ENCODE measurements at regions not wholly inside any gene's neighbourhood (a gene's known extent, or its start where the extent isn't known, plus 50 kb on each side); places are given as distances from the start of the nearest gene placed in this dataset.
A peak's percentile ranks its signal among the peaks of the same experiment; 100 is the strongest.

DNA sequence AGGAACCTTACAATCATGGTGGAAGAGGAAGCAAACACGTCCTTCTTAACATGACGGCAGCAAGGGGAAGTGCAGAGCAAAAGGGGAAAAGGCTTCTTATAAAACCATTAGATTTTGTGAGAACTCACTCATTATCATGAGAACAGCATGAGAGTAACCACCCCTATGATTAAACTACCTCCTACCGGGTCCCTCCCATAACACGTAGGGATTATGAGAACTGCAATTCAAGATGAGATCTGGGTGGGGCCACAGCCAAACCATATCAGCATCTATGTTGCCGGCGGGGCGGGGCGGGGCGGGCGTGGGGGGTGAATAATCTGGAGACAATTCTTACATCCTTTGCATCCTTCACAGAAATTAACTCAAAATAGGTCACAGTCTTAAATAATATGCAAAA lies 58.8 kb upstream of the GFPT2 start:
- no peak for DNase-seq (ENCODE audit: extremely low read depth in 1 of 11, low read depth in 9 of 11, low spot score in 4 of 11)

DNA sequence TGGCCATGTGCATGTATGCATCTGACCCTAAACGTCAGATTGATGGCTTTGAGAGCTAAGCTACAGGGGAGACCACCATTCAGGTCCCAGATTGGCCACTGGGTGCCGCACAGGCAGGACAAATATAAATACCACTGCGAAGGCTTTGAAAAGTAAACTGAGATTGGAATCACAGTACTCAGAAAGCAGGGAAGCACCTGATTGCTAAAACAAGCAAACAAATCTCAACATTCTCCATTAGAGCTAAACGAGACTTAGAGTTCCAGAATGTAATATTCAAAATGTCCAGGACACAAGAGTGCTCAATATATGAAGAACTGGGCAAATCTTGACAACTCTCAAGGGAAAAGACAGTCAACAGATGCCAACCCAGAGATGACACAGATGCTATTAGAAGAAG lies 61.0 kb upstream of the GFPT2 start:
- DNase-seq (ENCODE audit: extremely low read depth in 1 of 11, low read depth in 9 of 11, low spot score in 4 of 11) = no peak

DNA sequence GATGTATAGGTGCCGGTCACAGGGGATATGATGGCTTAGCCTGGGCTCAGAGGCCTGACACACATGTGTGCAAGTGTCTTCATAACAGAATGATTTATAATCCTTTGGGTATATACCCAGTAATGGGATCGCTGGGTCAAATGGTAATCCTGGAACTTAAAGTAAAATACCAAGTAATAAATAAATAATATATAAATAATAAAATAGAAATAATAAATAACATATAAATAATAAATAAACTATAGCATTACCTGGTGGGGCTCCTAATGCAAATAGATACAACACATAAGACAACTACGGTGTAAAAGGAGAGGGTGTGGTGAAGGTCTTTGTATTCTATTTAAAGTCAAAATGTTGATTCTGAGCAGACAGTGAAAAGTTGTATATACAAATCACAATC lies 68.5 kb upstream of the GFPT2 start:
- no peak for DNase-seq (ENCODE audit: extremely low read depth in 1 of 11, low read depth in 9 of 11, low spot score in 4 of 11)

DNA sequence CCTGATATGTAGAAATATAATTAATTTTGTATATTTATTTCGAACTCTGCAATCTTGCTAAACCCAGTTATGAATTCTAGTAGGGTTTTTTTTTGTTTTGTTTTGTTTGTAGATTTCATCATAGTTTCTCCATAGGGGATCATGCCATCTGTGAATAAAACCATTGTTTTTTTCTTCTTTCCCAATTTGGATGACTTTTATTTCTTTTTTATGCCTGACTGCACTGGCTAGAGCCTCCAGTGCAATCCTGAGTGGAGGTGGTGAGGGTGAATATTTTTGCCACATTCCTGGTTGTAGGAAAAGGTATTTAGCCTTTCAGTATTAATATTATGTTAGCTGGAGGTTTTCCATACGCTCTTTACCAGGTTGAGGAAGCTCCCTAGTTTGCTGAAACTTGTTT lies 70.0 kb upstream of the GFPT2 start:
- no peak for DNase-seq (ENCODE audit: extremely low read depth in 1 of 11, low read depth in 9 of 11, low spot score in 4 of 11)

DNA sequence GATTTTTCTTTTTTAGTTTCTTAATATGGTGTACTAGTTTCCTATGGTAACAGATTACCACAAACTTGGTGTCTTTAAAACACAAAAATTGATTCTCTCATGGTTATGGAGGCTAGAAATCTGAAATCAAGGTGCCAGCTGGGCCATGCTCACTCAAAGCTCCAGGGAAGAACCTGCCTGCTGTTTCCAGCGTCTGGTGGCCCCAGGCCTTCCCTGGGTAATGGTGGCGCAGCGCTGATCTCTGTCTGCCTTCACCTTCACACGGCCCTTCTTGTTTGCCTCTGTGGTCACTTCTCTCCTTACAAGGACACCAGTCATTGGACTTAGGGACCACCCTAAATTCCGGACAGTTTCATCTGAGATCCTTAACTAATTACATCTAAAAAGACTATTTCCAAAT lies 70.5 kb upstream of the GFPT2 start:
- DNase-seq (ENCODE audit: extremely low read depth in 1 of 11, low read depth in 9 of 11, low spot score in 4 of 11) = no peak

DNA sequence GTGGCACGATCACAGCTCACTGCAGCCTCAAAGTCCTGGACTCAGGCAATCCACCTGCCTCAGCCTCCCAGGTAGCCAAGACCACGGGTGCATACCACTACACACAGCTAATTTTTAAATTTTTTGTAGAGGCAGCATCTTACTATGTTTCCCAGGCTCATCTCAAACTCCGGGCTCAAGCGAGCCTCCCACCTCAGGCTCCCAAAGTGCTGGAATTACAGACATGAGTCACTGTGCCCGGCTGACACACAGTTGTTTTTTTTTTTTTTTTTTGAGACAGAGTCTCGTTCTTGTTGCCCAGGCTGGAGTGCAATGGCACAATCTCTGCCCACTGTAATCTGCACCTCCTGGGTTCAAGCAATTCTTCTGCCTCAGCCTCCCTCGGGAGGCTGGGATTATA lies 70.1 kb upstream of the CNOT6 start:
- DNase-seq (ENCODE audit: extremely low read depth in 1 of 11, low read depth in 9 of 11, low spot score in 4 of 11) = no peak

DNA sequence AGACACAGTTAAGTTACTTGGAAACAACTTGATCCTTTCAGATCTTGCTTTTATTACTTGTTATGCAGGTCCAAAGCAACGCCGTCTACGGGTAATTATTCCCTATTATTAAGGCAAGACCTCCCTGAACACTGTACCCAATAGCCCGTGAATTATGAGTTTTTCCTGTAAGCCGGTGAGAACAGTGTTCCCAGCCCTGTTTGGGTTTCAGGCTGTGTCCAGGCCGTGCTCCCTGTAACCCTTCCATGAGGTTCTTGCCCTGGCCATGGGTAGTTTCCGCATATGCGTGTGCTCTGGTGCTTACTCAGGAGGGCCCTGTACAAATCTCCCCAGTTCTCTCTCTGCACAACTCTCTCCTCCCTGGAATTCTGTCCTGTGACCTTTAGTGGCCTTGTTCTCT lies 65.6 kb upstream of the CNOT6 start:
- peak in 2 of 11 donors; percentile 18 to 20 for DNase-seq (ENCODE audit: extremely low read depth in 1 of 11, low read depth in 9 of 11, low spot score in 4 of 11)

DNA sequence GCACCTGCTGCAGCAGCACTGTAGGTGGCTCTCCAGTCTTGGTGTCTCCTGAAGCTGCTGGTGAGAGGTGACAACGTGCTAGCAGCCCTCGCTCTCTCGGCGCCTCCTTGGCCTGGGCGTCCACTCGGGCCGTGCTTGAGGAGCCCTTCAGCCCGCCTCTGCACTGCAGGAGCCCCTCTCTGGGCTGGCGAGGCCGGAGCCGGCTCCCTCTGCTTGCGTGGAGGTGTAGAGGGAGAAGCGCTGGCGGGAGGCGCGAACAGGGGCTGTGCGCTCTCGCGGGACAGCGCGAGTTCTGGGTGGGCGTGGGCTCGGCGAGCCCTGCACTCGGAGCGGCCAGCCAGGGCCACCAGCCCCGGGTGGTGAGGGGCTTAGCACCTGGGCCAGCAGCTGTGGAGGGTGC lies 62.2 kb upstream of the CNOT6 start:
- no peak for DNase-seq (ENCODE audit: extremely low read depth in 1 of 11, low read depth in 9 of 11, low spot score in 4 of 11)

DNA sequence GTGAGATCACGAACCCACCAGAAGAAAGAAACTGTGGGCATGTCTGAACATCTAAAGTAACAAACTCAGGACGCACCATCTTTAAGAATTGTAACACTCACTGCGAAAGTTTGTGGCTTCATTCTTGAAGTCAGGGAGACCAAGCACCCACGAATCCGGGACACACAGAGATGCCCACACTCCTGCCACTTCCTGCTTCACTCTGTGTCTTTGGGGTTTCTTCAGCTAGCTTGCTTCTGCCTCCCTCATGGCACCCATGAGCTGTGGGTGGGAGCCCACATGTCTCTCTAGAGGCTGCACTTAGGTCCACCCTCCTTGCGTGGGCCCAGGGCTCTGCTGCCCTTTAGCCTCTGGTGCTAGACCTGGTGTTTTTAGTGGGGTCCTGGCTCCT lies 61.2 kb upstream of the CNOT6 start:
- no peak for DNase-seq (ENCODE audit: extremely low read depth in 1 of 11, low read depth in 9 of 11, low spot score in 4 of 11)

DNA sequence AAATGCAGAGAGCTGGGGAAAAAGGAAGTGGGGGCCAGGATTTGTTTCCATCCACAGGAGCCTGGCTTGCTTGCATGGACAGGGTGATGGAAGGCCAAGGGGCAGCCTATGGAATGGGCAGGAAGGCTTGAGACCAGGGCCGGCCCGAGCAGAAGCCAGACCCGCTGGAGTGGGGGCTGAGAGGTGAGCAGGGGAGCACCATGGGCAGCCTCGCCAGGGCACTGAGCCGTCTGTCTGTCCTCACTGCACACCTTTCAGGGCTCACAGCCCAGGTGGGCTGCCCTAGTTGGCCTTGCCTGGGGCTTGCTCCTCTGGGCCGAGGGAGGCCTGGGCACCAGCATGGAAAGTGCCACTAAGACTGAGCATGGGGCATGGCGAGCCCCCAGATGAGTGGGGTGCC lies 58.6 kb upstream of the CNOT6 start:
- DNase-seq (ENCODE audit: extremely low read depth in 1 of 11, low read depth in 9 of 11, low spot score in 4 of 11) = no peak

DNA sequence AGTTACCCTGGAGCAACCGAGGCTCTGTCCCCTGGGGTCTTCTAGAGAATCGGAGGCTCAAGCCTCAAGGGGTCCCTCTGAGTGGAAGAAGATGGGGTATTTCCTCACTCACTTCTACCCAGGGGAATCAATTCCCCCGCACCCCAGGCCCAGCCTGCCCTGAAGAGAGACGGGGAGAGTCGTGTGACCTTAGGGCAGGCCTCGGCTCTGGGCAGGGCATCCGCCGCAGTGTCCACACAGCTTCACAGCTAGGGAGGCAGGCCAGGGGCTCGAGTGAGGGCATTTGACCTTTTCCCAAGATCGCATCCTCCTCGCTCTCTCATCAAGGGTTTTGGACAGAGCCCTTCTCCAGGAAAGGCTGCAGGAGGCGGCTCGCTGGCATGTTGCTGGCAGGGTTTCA lies 57.9 kb upstream of the CNOT6 start:
- DNase-seq (ENCODE audit: extremely low read depth in 1 of 11, low read depth in 9 of 11, low spot score in 4 of 11) = no peak

DNA sequence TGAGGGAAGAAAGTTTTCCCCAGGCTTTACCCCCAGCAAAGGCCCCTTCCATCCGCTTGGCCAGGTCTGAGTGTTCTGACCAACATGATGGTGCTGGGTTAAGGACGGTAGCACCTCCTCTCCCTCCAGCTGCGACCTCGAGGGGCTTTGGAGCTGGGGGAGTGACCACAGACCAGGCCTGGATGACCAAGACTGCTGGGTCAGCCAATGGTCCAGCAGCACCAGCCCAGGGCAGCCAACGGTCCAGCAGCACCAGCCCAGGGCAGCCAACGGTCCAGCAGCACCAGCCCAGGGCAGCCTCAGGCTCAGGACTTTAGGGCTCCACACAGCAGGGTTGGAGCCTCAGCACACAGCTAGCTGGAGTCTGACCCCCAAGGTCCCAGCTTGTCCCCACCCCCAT lies 57.2 kb upstream of the CNOT6 start:
- DNase-seq (ENCODE audit: extremely low read depth in 1 of 11, low read depth in 9 of 11, low spot score in 4 of 11) = no peak

DNA sequence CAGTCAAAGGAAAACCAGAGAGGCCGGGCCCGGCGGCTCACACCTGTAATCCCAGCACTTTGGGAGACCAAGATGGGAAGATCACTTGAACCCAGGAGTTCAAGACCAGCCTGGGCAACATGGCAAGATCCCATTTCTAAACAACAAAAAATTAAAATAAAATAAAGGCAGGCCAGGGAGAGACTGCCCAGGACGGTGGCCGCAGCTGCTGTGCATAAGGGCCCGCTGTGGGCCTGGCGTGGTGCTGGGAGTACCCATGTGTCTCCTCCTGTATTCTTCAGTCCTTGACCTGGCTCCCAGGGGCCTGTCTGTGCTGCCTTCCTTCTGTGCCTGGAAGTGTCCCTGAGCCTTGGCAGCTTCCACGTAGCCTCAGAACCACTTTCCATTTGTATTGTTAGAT lies 56.8 kb upstream of the CNOT6 start:
- DNase-seq (ENCODE audit: extremely low read depth in 1 of 11, low read depth in 9 of 11, low spot score in 4 of 11) = no peak

DNA sequence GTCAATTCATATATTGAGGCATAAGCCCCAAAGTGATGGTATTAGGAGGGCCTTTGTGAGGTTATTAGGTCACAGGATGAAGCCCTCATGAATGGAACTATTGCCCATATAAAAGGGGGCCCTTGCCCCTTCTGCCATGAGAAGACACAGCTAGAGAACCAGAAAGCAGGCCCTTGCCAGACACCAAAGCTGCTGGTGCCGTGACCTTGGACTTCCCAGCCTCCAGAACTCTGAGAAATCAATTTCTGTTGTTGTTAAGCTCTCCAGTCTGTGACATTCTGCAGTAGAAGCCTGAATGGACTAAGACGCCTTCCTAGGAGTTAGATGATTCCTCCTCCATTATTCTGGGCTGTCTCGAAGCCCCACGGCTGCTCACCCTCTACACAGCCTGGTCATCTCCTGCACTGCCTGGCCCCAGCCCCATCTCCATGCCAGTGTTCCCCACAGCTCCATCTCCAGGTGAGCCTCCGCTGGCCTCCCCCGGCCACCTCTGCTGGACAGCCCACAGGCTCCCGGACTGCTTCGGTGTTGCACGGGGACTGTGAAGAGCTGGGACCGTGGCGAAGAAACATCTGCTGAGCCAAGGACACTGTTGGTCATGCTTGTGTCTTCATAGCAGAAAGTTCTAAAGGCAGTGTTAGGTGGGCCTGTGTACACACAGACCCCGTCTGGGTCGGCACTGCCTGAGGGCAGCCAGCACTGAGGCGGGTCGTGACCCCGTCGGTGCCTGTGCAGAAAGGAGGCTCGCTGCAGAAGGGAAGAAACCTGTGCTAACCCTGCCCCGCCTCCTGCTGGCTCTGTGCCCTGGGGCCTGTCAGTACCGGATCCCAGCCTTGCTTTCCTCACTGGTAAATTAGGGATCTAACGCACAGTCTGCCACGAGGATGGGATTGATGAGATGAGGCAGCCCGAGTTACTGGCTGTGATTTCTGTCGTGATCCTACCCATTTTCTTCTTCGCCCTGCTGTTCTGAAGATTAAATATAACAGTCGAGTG lies 55.1 kb upstream of the CNOT6 start:
- DNase-seq (ENCODE audit: extremely low read depth in 1 of 11, low read depth in 9 of 11, low spot score in 4 of 11) = no peak

DNA sequence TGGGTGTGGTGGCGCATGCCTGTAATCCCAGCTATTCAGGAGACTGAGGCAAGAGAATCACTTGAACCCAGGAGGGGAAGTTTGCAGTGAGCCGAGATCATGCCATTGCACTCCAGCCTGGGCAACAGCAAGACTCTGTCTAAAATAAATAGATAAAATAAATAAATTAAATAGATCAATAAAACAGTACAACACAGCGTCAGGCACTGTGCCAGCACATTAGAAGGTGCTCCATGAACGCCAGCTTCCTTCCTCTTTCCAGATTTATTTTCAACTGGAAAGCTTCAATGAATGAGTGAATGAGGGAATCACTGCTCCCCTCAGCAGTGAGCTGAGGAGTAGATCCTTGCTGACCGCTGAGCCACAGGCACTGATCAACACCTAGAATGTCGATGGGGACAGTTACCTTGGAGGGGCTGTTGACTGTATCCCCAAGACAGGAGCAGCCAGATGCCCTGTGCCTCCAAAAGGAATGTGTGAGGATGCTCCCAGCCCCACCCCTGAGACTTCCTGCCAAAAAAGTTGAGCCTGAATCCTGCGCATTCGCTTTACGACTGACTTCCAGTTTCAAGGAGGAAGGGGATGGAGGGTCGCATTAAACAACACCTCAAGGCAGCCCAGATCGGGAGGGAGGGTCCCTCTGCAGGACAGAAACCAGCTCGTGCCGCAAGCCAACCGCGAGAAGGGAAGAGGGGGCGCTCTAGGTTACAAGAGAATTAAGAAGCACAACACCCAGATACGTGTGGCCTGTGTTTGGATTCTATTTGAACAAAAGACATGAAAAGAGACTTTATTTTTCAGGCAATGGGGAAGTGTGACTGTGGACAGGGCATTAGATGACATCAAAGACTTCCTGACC lies 54.0 kb upstream of the CNOT6 start:
- DNase-seq (ENCODE audit: extremely low read depth in 1 of 11, low read depth in 9 of 11, low spot score in 4 of 11) = no peak

DNA sequence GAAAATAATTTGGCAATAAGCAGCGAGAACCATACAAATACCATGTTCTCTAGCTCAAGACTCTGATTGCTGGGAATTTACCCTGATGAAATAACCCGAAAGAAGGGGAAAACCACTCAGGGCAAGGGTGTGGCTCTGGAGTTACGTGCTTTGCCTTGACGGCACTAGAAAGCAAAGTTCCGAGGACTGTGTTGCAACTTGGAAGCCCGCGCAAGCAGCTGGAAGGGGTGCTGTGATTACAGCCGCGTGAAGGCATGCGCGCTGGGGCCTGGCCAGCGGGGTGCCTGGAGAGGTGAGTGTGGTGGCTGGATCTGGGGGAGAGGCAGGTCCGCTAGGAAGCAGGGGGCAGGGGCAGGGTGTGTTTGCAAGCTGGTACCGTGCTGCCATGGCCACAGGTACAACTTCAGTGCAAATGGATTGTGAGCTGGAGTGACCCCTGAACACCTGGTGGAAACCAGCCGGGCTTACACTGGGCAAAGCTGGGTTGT lies 52.6 kb upstream of the CNOT6 start:
- no peak for DNase-seq (ENCODE audit: extremely low read depth in 1 of 11, low read depth in 9 of 11, low spot score in 4 of 11)
